GM12864 (cell line): ENCODE measurements at regions not wholly inside any gene's neighbourhood (a gene's known extent, or its start where the extent isn't known, plus 50 kb on each side); places are given as distances from the start of the nearest gene placed in this dataset.

Source experiments
- DNase-seq: peaks from one replicate; pipeline ENCODE4 v3.0.0-alpha.2; 2011; ENCODE audit warnings: low read depth
- H3K4me3 ChIP-seq: 2 replicates; pipeline ENCODE4 v1.5.1; 2011; ENCODE audit warnings: mild to moderate bottlenecking, low read depth, low read length, control low read depth
- CTCF ChIP-seq: IDR thresholded peaks from 2 replicates; pipeline ENCODE4 v1.5.1; 2011; ENCODE audit warnings: low read depth, mild to moderate bottlenecking, moderate library complexity, low read length, control low read depth, inconsistent platforms; ENCODE audit errors: missing control alignments

- TF ChIP-seq CTCF = no peak
- no peak for DNase-seq
- H3K4me3 ChIP-seq = no peak overlapping the region
Measured at GRCh38 chr10:78947733-78948132, 121.0 kb upstream of the ZMIZ1 start.

- H3K4me3 ChIP-seq = no peak overlapping the region
- no peak for TF ChIP-seq CTCF
- DNase-seq = no peak
Measured at GRCh38 chr10:78948621-78949030, 120.1 kb upstream of the ZMIZ1 start.

- DNase-seq = no peak
- no peak for TF ChIP-seq CTCF
- H3K4me3 ChIP-seq = no peak overlapping the region
Measured at GRCh38 chr10:78950656-78951587, 117.8 kb upstream of the ZMIZ1 start.

- TF ChIP-seq CTCF = no peak
- H3K4me3 ChIP-seq = no peak overlapping the region
- DNase-seq = no peak
Measured at GRCh38 chr10:78952030-78952429, 116.7 kb upstream of the ZMIZ1 start.

GRCh38 chr10:78952686-78953085 lies 116.1 kb upstream of the ZMIZ1 start:
- H3K4me3 ChIP-seq = no peak overlapping the region
- DNase-seq = no peak
- no peak for TF ChIP-seq CTCF

- no peak for TF ChIP-seq CTCF
- DNase-seq = no peak
- no peak overlapping the region for H3K4me3 ChIP-seq
Measured at GRCh38 chr10:78953113-78953798, 115.5 kb upstream of the ZMIZ1 start.

GRCh38 chr10:78953799-78954297 lies 114.9 kb upstream of the ZMIZ1 start:
- no peak overlapping the region for H3K4me3 ChIP-seq
- DNase-seq = no peak
- no peak for TF ChIP-seq CTCF
